ENCODE measurements at regions not wholly inside any gene's neighbourhood (a gene's known extent, or its start where the extent isn't known, plus 50 kb on each side); places are given as distances from the start of the nearest gene placed in this dataset.

DNA sequence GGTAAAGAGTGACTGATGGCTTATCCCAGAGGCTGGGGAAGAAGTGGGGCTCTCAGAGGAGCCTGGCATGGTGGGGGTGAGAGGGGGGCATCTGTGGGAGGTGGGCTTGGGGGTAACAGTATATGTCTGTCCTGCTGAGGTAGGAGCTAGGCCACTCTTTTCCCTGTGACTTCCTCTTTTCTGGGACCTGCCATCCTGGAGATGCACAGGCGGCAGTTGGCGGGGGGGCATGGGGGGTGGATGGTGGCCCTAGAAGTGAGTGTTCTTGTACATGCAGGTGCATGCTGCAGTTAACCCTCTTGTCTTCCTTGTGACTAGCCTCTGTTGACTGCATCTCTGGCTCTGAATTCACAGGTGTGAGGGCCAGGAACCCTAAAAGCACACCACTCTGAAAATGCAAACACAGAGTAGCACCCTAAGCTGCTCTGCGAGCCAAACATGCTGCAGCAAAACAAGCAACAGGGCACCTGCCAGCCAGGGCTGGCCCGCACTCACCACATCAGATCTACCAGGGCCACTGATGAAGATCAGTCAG is 123.8 kb upstream of the SHB start:
- TF ChIP-seq POLR2AphosphoS5 (IDR thresholded peaks at IDR 0.05; ENCODE audit: low read depth, low read length) (no peak), POLR2A (IDR thresholded peaks at IDR 0.05; ENCODE audit: low read depth, low read length) (no peak), SPI1 (IDR thresholded peaks at IDR 0.05; ENCODE audit: low read depth, low read length) (peak; percentile 46; the same call in 1 of the 2 replicates), PAX5 (IDR thresholded peaks at IDR 0.05; ENCODE audit: insufficient read depth, low read length, severe bottlenecking) (no peak), TAF1 (IDR thresholded peaks at IDR 0.05; ENCODE audit: low read depth, low read length) (no peak)
